Upper lobe of left lung (tissue), 6 donors: ENCODE measurements at regions not wholly inside any gene's neighbourhood (a gene's known extent, or its start where the extent isn't known, plus 50 kb on each side); places are given as distances from the start of the nearest gene placed in this dataset.

Experiments
- ATAC-seq, 2 donors: fragments of 200-7000 bp; cut with Tn5 transposase; one replicate each; pipeline ENCODE4 v1.9.1; 2022; ENCODE audit warnings: mild to moderate bottlenecking in 2 of 2, moderate library complexity in 2 of 2; ENCODE audit not compliant: low FRiP score in 2 of 2
- DNase-seq, 2 donors: peaks; one replicate each; pipeline ENCODE4 v3.0.0-alpha.2; 2019 to 2020
- H3K27ac ChIP-seq, 4 donors: fragments of 200-600 bp; sonication (generic); one replicate each; pipeline ENCODE4 v1.5.1; 2016 to 2019
- H3K27me3 ChIP-seq, 4 donors: fragments of 200-600 bp; sonication (generic); one replicate each; pipeline ENCODE4 v1.5.1; 2017 to 2019
- H3K36me3 ChIP-seq, 4 donors: fragments of 200-600 bp; sonication (generic); one replicate each; pipeline ENCODE4 v1.5.1; 2016 to 2019
- H3K4me1 ChIP-seq, 4 donors: fragments of 200-600 bp; sonication (generic); one replicate each; pipeline ENCODE4 v1.5.1; 2018 to 2019
- H3K4me3 ChIP-seq, 4 donors: fragments of 200-600 bp; sonication (generic); one replicate each; pipeline ENCODE4 v1.5.1; 2017 to 2019; ENCODE audit warnings: mild to moderate bottlenecking in 2 of 4, moderate library complexity in 1 of 4
- H3K9me3 ChIP-seq, 4 donors: fragments of 200-600 bp; sonication (generic); one replicate each; pipeline ENCODE4 v1.5.1; 2018 to 2019
- EP300 ChIP-seq, 4 donors: sonication (generic); formaldehyde crosslinking; IDR thresholded peaks; one replicate each; pipeline ENCODE4 v1.5.1; 2017; ENCODE audit warnings: antibody characterized with exemption in 4 of 4, control low read depth in 2 of 4
- POLR2A ChIP-seq, 4 donors: fragments of 450-650 bp; IDR thresholded peaks; one replicate each; pipeline ENCODE4 v1.5.1; 2016 to 2017; ENCODE audit warnings: antibody characterized with exemption in 4 of 4, mild to moderate bottlenecking in 2 of 4
- POLR2AphosphoS5 ChIP-seq, 2 donors: sonication (generic); formaldehyde crosslinking; IDR thresholded peaks; one replicate each; pipeline ENCODE4 v1.5.1; 2017; ENCODE audit warnings: antibody characterized with exemption in 2 of 2
- whole genome bisulfite sequencing, 2 donors: methylation state at CpG; one replicate each; pipeline ENCODE4 v1.1.5; 2017 to 2018; 5-methylcytosine and 5-hydroxymethylcytosine counted together
- TF ChIP-seq, protein P1 (sequence below), 6 experiments: fragments of 450-650 bp in 4 of 6; fragments of 200-600 bp in 2 of 6; sonication (generic) in 2 of 6; IDR thresholded peaks; one replicate each; pipeline ENCODE4 v1.5.1; 2016 to 2019; ENCODE audit warnings: antibody characterized with exemption in 6 of 6
- donor health status: DM: no; HTN: no; CAD: no; lungs with moderate emphysema.
- donor health status: DM: no; HTN: yes; CAD: no; lungs with severe emphysema.

GRCh38 chr15:95279277-95280019, 1048.1 kb downstream of the MCTP2 start:
- Histone ChIP-seq H3K27ac (peak overlapping the region; percentile 4 to 69 (median 48)), H3K4me3 (no peak overlapping the region), H3K27me3 (no peaks in the 10 kb centered on the region), H3K36me3 (no peaks in the 10 kb centered on the region), H3K4me1 (peaks cover 0 to 4% (median 0%) of the 10 kb centered on the region in 4 donors), H3K9me3 (no peaks in the 10 kb centered on the region)
- no peak for ATAC-seq
- 77 to 88% methylated on average over 8 of the region's 8 CpGs for WGBS, 2 donors
- no peak for DNase-seq
- TF ChIP-seq EP300 (IDR thresholded peaks at IDR 0.05) (peak in 1 of 4 donors; percentile 66), POLR2AphosphoS5 (IDR thresholded peaks at IDR 0.05) (no peak)

DNA sequence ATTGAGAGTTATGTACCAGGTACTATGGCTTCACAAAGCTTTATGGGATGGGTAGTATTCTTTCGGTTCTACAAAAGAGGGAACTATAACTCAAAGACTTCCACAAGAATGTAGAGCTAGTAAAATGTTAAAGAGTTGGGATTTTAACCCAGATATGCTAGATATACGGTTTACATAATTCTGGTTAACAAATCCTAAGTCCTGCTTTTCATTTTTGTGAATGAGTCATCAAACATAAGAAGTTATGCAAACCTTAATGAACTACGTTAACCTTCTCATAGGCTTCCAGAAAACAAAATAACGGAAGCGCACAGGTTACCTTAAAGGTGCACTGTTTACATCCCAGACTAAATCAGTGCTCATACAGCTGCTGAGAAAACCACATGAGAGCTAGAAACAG, 1049.3 kb downstream of the MCTP2 start:
- DNase-seq (no peak), ATAC-seq (no peak)
- H3K27ac ChIP-seq, result peak overlapping the region in 3 of 4 donors; percentile 36 to 69 (median 59)
- WGBS, 2 donors, result 81 to 86% methylated on average over 5 of the region's 5 CpGs
- no peaks in the 10 kb centered on the region for H3K27me3 ChIP-seq
- no peak overlapping the region for H3K4me3 ChIP-seq
- H3K9me3 ChIP-seq, result no peaks in the 10 kb centered on the region
- TF ChIP-seq, protein P1, sequence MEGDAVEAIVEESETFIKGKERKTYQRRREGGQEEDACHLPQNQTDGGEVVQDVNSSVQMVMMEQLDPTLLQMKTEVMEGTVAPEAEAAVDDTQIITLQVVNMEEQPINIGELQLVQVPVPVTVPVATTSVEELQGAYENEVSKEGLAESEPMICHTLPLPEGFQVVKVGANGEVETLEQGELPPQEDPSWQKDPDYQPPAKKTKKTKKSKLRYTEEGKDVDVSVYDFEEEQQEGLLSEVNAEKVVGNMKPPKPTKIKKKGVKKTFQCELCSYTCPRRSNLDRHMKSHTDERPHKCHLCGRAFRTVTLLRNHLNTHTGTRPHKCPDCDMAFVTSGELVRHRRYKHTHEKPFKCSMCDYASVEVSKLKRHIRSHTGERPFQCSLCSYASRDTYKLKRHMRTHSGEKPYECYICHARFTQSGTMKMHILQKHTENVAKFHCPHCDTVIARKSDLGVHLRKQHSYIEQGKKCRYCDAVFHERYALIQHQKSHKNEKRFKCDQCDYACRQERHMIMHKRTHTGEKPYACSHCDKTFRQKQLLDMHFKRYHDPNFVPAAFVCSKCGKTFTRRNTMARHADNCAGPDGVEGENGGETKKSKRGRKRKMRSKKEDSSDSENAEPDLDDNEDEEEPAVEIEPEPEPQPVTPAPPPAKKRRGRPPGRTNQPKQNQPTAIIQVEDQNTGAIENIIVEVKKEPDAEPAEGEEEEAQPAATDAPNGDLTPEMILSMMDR (IDR thresholded peaks at IDR 0.05), result no peak
- no peak for TF ChIP-seq EP300 (IDR thresholded peaks at IDR 0.05)
- no peak for TF ChIP-seq POLR2A (IDR thresholded peaks at IDR 0.05)
- no peak for TF ChIP-seq POLR2AphosphoS5 (IDR thresholded peaks at IDR 0.05)
- no peaks in the 10 kb centered on the region for H3K36me3 ChIP-seq
- peaks cover 0 to 4% (median 0%) of the 10 kb centered on the region in 4 donors for H3K4me1 ChIP-seq

DNA sequence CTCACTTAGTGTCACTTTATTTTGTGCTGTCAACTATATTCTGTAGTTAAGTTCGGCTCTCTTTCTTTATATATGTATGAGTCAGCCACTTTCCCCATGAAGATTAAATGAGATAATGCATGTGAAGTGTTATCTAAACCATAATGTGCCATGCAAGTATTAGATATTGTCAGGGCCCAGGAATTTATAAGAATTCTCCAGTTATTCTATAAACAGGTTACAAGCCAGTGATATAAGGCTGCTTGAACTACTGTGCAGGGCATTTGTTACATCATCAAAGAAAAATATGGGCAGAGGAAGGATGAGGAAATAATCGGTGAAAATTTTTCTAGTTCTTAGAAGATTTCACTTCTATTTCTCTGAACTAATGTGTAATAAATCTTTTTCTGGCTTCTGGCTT, 1049.0 kb upstream of the NR2F2 start:
- 78 to 81% methylated on average over 2 of the region's 2 CpGs for WGBS, 2 donors
- DNase-seq (no peak), ATAC-seq (no peak)
- Histone ChIP-seq H3K27ac (peak overlapping the region in 1 of 4 donors; percentile 45), H3K4me3 (no peak overlapping the region), H3K9me3 (no peaks in the 10 kb centered on the region), H3K36me3 (no peaks in the 10 kb centered on the region), H3K4me1 (peaks cover 0 to 6% (median 0%) of the 10 kb centered on the region in 4 donors), H3K27me3 (no peaks in the 10 kb centered on the region)
- TF ChIP-seq POLR2AphosphoS5 (IDR thresholded peaks at IDR 0.05) (no peak), EP300 (IDR thresholded peaks at IDR 0.05) (no peak), POLR2A (IDR thresholded peaks at IDR 0.05) (no peak)
- TF ChIP-seq, protein P1 (IDR thresholded peaks at IDR 0.05), result no peak

DNA sequence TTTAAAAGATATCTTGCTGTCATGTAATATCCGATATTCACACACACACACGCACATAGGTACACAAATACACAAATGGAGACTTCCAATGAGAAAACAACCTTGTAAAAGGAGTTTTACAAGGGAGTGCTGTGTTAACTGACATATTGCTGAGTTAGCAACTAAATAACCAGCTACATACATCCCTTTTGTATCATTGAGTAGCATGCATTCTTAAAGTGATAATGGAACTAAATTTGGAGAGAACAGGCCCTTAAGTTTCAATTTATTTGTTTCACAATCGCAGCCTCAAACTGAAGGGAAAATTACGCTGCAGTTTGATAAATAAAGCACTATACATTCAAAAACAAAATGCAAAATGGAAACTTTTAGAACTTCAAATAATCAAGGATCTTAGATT, 1046.0 kb upstream of the NR2F2 start:
- peaks cover 0 to 9% (median 0%) of the 10 kb centered on the region in 4 donors for H3K4me1 ChIP-seq
- ATAC-seq, result no peak
- DNase-seq, result no peak
- 87 to 88% methylated on average over 4 of the region's 4 CpGs for WGBS, 2 donors
- peak overlapping the region in 1 of 4 donors; percentile 40 for H3K27ac ChIP-seq
- no peaks in the 10 kb centered on the region for H3K27me3 ChIP-seq
- H3K36me3 ChIP-seq, result no peaks in the 10 kb centered on the region
- TF ChIP-seq POLR2A (IDR thresholded peaks at IDR 0.05) (no peak), POLR2AphosphoS5 (IDR thresholded peaks at IDR 0.05) (no peak), EP300 (IDR thresholded peaks at IDR 0.05) (no peak)
- TF ChIP-seq, protein P1 (IDR thresholded peaks at IDR 0.05), result no peak
- no peaks in the 10 kb centered on the region for H3K9me3 ChIP-seq
- H3K4me3 ChIP-seq, result no peak overlapping the region

GRCh38 chr15:95284933-95285421, 1045.5 kb upstream of the NR2F2 start:
- TF ChIP-seq POLR2AphosphoS5 (IDR thresholded peaks at IDR 0.05) (no peak), EP300 (IDR thresholded peaks at IDR 0.05) (no peak), POLR2A (IDR thresholded peaks at IDR 0.05) (no peak)
- TF ChIP-seq, protein P1 (IDR thresholded peaks at IDR 0.05), result no peak
- no peak for DNase-seq
- Histone ChIP-seq H3K9me3 (no peaks in the 10 kb centered on the region), H3K27me3 (no peaks in the 10 kb centered on the region), H3K36me3 (no peaks in the 10 kb centered on the region), H3K27ac (peak overlapping the region in 2 of 4 donors; percentile 33 to 40), H3K4me1 (peaks cover 0 to 9% (median 0%) of the 10 kb centered on the region in 4 donors), H3K4me3 (no peak overlapping the region)
- WGBS, 2 donors, result 44 to 51% methylated on average over 3 of the region's 3 CpGs
- peak in 1 of 2 donors; percentile 38 for ATAC-seq
